AG04450 (cell line): ENCODE measurements at regions not wholly inside any gene's neighbourhood (a gene's known extent, or its start where the extent isn't known, plus 50 kb on each side); places are given as distances from the start of the nearest gene placed in this dataset.

Experiments used
- CTCF ChIA-PET: fragments of 300-600, 350-600 bp; formaldehyde crosslinking; extraction: SDS; loops from one replicate; lab custom pipeline; 2022; ENCODE audit warnings: antibody characterized with exemption, inconsistent platforms; lab: Charles Lee
- POLR2A ChIA-PET: fragments of 350-600 bp; formaldehyde crosslinking; extraction: SDS; loops from one replicate; lab custom pipeline; 2021; ENCODE audit warnings: antibody characterized with exemption, inconsistent platforms; lab: Yijun Ruan, JAX
- DNase-seq: peaks from one replicate; pipeline ENCODE4 v3.0.0-alpha.2; 2011; ENCODE audit warnings: low read depth, low spot score
- H3K27ac ChIP-seq: one replicate; pipeline ENCODE4 v1.5.1; 2012; ENCODE audit warnings: low read depth, low read length, control low read depth
- H3K27me3 ChIP-seq: one replicate; pipeline ENCODE4 v1.6.0; 2012; ENCODE audit warnings: low read length; ENCODE audit not compliant: control insufficient read depth, insufficient read depth
- H3K4me3 ChIP-seq: 2 replicates; pipeline ENCODE4 v1.5.1; 2011; ENCODE audit warnings: mild to moderate bottlenecking, low read depth, low read length, control low read depth
- H3K9me3 ChIP-seq: 2 replicates; pipeline ENCODE4 v1.5.1; 2012; ENCODE audit warnings: low read length; ENCODE audit not compliant: control insufficient read depth, insufficient read depth
- TF ChIP-seq, protein P1 (sequence below): IDR thresholded peaks from 2 replicates; pipeline ENCODE4 v1.5.1; 2011; ENCODE audit warnings: low read depth, low read length, control low read depth, inconsistent platforms

DNA sequence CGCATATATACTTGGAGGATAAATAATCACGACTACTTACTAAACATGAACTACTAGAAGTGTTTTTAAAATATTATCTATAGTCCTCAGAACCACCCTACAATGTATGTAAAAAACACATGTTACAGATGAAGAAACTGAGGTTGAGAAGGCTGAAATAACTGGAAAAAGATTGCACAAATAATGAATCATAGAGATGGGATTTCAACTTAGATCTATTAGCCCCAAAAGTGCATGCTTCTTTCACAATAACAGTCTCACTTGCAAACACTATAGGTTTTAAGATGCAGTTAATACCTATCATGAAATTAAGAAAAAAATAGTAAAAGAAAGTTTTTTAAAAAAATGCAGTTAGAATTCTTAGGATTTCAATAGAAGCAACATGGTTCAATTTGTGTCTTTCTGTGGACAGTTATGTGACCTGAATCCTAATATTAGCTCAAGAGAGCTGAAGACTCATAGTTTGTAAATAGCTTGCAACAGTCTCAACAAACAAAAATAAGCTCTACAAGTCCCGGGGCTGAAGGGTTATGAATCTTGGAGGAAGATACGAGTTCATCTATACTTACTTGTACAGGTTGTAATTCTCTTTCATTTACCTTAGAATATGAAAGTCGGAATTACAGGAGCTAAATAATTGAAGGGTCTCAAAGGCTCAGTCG is 58.6 kb upstream of the NTPCR start:
- no peak for DNase-seq
- CTCF ChIA-PET, result interaction anchor here (5.4 kb wide), 1 partner anchor 12 kb away, joined by 29 read pairs; no protein-coding TSS in a partner anchor
- TF ChIP-seq, protein P1, sequence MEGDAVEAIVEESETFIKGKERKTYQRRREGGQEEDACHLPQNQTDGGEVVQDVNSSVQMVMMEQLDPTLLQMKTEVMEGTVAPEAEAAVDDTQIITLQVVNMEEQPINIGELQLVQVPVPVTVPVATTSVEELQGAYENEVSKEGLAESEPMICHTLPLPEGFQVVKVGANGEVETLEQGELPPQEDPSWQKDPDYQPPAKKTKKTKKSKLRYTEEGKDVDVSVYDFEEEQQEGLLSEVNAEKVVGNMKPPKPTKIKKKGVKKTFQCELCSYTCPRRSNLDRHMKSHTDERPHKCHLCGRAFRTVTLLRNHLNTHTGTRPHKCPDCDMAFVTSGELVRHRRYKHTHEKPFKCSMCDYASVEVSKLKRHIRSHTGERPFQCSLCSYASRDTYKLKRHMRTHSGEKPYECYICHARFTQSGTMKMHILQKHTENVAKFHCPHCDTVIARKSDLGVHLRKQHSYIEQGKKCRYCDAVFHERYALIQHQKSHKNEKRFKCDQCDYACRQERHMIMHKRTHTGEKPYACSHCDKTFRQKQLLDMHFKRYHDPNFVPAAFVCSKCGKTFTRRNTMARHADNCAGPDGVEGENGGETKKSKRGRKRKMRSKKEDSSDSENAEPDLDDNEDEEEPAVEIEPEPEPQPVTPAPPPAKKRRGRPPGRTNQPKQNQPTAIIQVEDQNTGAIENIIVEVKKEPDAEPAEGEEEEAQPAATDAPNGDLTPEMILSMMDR, result no peak
- Histone ChIP-seq H3K27ac (no peak overlapping the region), H3K9me3 (peaks cover 5% of the 10 kb centered on the region), H3K27me3 (no peaks in the 10 kb centered on the region), H3K4me3 (no peak overlapping the region)
- POLR2A ChIA-PET, result interaction anchor here (1.1 to 1.3 kb wide), 3 partner anchors 23 to 221 kb away, joined by 4 to 8 read pairs (median 5); no protein-coding TSS in a partner anchor

DNA sequence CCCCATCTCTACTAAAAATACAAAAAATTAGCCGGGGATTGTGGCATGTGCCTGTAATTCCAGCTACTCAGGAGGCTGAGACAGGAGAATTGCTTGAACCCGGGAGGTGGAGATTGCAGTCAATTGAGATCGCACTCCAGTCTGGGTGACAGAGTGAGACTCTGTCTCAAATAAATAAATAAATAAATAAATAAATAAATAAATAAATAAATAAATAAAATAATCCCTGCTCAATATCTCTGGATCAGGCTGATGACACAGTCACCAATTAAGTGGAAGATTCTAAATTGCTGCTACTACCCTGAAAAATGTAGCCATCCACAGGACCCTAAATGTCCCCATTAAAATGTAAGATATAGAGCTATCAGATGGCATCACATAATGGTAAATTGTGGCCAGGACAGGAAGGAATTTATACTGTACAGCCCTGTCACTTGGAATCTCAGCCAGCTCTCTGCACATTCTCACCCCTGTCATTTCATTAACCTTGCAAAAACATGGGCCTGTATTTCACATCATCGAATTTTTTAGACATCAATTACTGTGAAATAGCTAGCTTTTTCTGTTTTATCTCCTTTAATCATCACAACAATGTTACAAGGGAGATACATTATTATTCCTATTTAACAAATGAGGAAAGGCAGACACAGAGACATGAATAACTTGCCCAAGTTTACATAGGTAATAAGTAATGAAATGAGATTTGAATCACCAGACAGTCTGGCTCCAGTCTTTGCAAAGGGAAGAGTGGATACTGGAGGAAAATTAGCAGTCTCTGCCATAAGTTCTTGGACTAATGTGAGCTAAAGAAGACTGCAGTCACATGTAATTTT is 56.7 kb upstream of the NTPCR start:
- DNase-seq, result no peak
- Histone ChIP-seq H3K9me3 (peaks cover 5% of the 10 kb centered on the region), H3K27me3 (no peaks in the 10 kb centered on the region), H3K4me3 (no peak overlapping the region), H3K27ac (no peak overlapping the region)
- ChIA-PET CTCF (interaction anchor here (1.7 kb wide), 1 partner anchor 14 kb away, joined by 7 read pairs; no protein-coding TSS in a partner anchor), POLR2A (no interaction called here)
- TF ChIP-seq, protein P1, result no peak

DNA sequence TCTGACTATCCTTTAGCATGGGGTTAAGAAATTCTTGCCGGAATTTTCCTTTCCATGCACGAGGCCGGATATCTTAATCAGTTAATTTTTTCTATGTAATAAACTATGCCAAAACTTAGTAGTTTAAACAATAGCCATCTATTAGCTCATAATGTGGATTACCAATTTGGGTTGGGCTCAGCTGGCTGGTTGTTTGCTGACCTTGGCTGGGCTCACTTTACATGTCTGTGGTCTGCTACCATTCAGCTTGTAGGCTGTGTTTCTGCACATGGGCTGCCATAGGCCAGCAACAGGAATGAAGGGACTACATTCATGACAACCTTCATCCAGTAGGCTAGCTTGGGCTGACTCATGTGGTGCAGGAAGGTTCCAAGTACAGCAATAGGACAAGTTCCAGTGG is 56.0 kb upstream of the NTPCR start:
- CTCF ChIA-PET, result interaction anchor here (1.7 kb wide), 1 partner anchor 15 kb away, joined by 7 read pairs; no protein-coding TSS in a partner anchor
- TF ChIP-seq, protein P1, result no peak
- Histone ChIP-seq H3K9me3 (peaks cover 8% of the 10 kb centered on the region), H3K27ac (no peak overlapping the region), H3K4me3 (no peak overlapping the region), H3K27me3 (no peaks in the 10 kb centered on the region)
- no peak for DNase-seq
- POLR2A ChIA-PET, result no interaction called here

DNA sequence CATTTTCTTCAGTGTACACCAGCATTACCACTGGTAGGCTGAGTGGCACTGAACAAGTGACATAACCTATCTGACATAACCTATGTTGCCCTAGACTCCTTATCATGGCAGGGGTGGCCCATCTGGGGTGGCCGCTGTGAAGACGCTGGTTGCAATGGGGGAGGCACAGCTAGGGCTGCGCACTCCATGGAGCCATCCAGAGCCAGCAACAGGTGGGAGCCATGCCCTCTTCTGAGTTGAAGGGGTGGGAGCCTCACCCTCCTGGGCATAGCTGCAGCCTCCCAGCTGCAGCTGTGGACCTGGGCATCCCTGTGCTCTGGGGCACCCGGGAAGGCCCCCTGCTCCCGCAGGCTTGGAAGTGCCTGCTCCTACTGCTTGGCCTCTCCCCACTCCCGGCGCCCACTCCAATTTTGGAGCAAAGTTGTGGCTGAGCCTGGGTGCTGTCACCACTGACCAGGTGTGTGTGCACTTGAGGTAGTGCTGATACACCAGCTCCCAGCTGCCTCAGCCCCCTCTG is 52.4 kb upstream of the NTPCR start:
- CTCF ChIA-PET, result no interaction called here
- Histone ChIP-seq H3K4me3 (no peak overlapping the region), H3K27me3 (peaks cover 4% of the 10 kb centered on the region), H3K27ac (no peak overlapping the region), H3K9me3 (peaks cover 8% of the 10 kb centered on the region)
- DNase-seq, result no peak
- POLR2A ChIA-PET, result no interaction called here
- TF ChIP-seq, protein P1, result no peak
